ENCODE measurements at regions not wholly inside any gene's neighbourhood (a gene's known extent, or its start where the extent isn't known, plus 50 kb on each side); places are given as distances from the start of the nearest gene placed in this dataset.

DNA sequence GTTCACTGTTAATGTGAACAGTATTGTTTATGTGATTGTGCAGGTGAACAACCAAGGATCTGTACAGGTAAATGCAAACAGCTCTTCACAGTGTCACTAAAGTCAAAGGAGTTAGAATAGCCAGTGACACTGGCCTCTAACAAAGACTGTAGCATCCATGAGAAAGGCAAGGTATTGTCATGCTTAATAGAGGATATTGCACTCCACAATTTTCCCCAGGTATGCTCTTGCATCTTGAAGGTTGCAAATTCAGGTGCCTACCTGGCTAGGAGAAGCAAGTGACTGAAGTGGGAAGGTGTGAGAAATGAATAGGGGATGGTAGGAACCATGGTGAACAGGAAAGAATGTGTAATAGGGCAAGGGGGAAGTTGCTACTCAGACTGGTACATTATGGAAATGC lies 101.2 kb upstream of the EFNA5 start:
- H3K27ac Mint-ChIP-seq, result no peak overlapping the region
- H3K9me3 Mint-ChIP-seq, result no peaks in the 10 kb centered on the region
- H3K4me3 Mint-ChIP-seq, result no peak overlapping the region; the same call in 1 of the 2 replicates
- ATAC-seq, result peak; percentile 35
- CTCF ChIA-PET, result no interaction called here
- no peaks in the 10 kb centered on the region for H3K36me3 Mint-ChIP-seq
- H3K27me3 Mint-ChIP-seq (ENCODE audit: low read depth), result peaks cover 49% of the 10 kb centered on the region
- DNase-seq (ENCODE audit: low spot score), result no peak
- TF ChIP-seq, protein P1, sequence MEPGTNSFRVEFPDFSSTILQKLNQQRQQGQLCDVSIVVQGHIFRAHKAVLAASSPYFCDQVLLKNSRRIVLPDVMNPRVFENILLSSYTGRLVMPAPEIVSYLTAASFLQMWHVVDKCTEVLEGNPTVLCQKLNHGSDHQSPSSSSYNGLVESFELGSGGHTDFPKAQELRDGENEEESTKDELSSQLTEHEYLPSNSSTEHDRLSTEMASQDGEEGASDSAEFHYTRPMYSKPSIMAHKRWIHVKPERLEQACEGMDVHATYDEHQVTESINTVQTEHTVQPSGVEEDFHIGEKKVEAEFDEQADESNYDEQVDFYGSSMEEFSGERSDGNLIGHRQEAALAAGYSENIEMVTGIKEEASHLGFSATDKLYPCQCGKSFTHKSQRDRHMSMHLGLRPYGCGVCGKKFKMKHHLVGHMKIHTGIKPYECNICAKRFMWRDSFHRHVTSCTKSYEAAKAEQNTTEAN (CRISPR knock-in tag; IDR thresholded peaks at IDR 0.05), result no peak
- TF ChIP-seq, protein P2, sequence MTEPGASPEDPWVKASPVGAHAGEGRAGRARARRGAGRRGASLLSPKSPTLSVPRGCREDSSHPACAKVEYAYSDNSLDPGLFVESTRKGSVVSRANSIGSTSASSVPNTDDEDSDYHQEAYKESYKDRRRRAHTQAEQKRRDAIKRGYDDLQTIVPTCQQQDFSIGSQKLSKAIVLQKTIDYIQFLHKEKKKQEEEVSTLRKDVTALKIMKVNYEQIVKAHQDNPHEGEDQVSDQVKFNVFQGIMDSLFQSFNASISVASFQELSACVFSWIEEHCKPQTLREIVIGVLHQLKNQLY (CRISPR knock-in tag; IDR thresholded peaks at IDR 0.05), result no peak
- TF ChIP-seq, protein P3, sequence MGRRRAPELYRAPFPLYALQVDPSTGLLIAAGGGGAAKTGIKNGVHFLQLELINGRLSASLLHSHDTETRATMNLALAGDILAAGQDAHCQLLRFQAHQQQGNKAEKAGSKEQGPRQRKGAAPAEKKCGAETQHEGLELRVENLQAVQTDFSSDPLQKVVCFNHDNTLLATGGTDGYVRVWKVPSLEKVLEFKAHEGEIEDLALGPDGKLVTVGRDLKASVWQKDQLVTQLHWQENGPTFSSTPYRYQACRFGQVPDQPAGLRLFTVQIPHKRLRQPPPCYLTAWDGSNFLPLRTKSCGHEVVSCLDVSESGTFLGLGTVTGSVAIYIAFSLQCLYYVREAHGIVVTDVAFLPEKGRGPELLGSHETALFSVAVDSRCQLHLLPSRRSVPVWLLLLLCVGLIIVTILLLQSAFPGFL (CRISPR knock-in tag; IDR thresholded peaks at IDR 0.05; ENCODE audit: borderline replicate concordance), result no peak
- TF ChIP-seq FOXK1 (CRISPR knock-in tag; IDR thresholded peaks at IDR 0.05) (no peak), ZBTB21 (CRISPR knock-in tag; IDR thresholded peaks at IDR 0.05; ENCODE audit: borderline replicate concordance) (no peak), NFATC4 (CRISPR knock-in tag; IDR thresholded peaks at IDR 0.05) (no peak)
- TF ChIP-seq, protein P4, sequence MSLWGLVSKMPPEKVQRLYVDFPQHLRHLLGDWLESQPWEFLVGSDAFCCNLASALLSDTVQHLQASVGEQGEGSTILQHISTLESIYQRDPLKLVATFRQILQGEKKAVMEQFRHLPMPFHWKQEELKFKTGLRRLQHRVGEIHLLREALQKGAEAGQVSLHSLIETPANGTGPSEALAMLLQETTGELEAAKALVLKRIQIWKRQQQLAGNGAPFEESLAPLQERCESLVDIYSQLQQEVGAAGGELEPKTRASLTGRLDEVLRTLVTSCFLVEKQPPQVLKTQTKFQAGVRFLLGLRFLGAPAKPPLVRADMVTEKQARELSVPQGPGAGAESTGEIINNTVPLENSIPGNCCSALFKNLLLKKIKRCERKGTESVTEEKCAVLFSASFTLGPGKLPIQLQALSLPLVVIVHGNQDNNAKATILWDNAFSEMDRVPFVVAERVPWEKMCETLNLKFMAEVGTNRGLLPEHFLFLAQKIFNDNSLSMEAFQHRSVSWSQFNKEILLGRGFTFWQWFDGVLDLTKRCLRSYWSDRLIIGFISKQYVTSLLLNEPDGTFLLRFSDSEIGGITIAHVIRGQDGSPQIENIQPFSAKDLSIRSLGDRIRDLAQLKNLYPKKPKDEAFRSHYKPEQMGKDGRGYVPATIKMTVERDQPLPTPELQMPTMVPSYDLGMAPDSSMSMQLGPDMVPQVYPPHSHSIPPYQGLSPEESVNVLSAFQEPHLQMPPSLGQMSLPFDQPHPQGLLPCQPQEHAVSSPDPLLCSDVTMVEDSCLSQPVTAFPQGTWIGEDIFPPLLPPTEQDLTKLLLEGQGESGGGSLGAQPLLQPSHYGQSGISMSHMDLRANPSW (CRISPR knock-in tag; conservative IDR thresholded peaks at IDR 0.05; ENCODE audit: low read depth), result no peak
- TF ChIP-seq, protein P5, sequence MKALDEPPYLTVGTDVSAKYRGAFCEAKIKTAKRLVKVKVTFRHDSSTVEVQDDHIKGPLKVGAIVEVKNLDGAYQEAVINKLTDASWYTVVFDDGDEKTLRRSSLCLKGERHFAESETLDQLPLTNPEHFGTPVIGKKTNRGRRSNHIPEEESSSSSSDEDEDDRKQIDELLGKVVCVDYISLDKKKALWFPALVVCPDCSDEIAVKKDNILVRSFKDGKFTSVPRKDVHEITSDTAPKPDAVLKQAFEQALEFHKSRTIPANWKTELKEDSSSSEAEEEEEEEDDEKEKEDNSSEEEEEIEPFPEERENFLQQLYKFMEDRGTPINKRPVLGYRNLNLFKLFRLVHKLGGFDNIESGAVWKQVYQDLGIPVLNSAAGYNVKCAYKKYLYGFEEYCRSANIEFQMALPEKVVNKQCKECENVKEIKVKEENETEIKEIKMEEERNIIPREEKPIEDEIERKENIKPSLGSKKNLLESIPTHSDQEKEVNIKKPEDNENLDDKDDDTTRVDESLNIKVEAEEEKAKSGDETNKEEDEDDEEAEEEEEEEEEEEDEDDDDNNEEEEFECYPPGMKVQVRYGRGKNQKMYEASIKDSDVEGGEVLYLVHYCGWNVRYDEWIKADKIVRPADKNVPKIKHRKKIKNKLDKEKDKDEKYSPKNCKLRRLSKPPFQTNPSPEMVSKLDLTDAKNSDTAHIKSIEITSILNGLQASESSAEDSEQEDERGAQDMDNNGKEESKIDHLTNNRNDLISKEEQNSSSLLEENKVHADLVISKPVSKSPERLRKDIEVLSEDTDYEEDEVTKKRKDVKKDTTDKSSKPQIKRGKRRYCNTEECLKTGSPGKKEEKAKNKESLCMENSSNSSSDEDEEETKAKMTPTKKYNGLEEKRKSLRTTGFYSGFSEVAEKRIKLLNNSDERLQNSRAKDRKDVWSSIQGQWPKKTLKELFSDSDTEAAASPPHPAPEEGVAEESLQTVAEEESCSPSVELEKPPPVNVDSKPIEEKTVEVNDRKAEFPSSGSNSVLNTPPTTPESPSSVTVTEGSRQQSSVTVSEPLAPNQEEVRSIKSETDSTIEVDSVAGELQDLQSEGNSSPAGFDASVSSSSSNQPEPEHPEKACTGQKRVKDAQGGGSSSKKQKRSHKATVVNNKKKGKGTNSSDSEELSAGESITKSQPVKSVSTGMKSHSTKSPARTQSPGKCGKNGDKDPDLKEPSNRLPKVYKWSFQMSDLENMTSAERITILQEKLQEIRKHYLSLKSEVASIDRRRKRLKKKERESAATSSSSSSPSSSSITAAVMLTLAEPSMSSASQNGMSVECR (CRISPR knock-in tag; IDR thresholded peaks at IDR 0.05; ENCODE audit: borderline replicate concordance), result no peak
- TF ChIP-seq, protein P6, sequence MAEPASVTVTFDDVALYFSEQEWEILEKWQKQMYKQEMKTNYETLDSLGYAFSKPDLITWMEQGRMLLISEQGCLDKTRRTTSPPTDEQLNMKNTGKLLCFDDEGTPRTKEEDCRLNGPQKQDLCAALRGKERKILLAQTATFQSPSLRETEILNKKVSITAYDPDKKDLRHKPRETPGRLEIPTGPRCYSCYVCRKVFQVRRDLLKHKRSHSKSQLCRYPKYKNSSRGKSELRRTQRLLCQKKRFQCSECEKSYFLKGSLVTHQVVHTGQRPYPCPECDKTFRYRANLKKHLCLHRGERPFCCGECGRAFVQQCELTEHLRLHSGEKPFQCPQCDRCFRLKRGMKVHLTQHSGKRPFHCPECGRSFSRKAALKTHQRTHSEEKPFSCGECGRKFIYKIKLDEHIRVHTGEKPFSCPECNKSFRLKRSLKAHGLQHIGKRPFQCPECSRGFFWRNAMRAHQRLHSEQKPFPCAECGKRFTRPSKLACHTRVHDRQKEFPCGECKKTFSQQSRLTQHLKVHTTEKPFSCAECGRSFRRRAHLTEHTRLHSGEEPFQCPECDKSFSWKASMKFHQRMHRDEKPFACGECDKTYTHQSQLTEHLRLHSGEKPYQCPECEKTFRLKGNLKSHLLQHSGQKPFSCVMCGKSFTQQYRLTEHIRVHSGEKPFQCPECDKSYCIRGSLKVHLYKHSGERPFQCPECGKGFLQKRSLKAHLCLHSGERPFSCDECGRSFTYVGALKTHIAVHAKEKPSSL (CRISPR knock-in tag; conservative IDR thresholded peaks at IDR 0.05), result no peak
- TF ChIP-seq, protein P7, sequence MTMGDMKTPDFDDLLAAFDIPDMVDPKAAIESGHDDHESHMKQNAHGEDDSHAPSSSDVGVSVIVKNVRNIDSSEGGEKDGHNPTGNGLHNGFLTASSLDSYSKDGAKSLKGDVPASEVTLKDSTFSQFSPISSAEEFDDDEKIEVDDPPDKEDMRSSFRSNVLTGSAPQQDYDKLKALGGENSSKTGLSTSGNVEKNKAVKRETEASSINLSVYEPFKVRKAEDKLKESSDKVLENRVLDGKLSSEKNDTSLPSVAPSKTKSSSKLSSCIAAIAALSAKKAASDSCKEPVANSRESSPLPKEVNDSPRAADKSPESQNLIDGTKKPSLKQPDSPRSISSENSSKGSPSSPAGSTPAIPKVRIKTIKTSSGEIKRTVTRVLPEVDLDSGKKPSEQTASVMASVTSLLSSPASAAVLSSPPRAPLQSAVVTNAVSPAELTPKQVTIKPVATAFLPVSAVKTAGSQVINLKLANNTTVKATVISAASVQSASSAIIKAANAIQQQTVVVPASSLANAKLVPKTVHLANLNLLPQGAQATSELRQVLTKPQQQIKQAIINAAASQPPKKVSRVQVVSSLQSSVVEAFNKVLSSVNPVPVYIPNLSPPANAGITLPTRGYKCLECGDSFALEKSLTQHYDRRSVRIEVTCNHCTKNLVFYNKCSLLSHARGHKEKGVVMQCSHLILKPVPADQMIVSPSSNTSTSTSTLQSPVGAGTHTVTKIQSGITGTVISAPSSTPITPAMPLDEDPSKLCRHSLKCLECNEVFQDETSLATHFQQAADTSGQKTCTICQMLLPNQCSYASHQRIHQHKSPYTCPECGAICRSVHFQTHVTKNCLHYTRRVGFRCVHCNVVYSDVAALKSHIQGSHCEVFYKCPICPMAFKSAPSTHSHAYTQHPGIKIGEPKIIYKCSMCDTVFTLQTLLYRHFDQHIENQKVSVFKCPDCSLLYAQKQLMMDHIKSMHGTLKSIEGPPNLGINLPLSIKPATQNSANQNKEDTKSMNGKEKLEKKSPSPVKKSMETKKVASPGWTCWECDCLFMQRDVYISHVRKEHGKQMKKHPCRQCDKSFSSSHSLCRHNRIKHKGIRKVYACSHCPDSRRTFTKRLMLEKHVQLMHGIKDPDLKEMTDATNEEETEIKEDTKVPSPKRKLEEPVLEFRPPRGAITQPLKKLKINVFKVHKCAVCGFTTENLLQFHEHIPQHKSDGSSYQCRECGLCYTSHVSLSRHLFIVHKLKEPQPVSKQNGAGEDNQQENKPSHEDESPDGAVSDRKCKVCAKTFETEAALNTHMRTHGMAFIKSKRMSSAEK (CRISPR knock-in tag; IDR thresholded peaks at IDR 0.05; ENCODE audit: borderline replicate concordance), result no peak
- TF ChIP-seq, protein P8, sequence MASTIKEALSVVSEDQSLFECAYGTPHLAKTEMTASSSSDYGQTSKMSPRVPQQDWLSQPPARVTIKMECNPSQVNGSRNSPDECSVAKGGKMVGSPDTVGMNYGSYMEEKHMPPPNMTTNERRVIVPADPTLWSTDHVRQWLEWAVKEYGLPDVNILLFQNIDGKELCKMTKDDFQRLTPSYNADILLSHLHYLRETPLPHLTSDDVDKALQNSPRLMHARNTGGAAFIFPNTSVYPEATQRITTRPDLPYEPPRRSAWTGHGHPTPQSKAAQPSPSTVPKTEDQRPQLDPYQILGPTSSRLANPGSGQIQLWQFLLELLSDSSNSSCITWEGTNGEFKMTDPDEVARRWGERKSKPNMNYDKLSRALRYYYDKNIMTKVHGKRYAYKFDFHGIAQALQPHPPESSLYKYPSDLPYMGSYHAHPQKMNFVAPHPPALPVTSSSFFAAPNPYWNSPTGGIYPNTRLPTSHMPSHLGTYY (CRISPR knock-in tag; IDR thresholded peaks at IDR 0.05), result no peak
- TF ChIP-seq, protein P9, sequence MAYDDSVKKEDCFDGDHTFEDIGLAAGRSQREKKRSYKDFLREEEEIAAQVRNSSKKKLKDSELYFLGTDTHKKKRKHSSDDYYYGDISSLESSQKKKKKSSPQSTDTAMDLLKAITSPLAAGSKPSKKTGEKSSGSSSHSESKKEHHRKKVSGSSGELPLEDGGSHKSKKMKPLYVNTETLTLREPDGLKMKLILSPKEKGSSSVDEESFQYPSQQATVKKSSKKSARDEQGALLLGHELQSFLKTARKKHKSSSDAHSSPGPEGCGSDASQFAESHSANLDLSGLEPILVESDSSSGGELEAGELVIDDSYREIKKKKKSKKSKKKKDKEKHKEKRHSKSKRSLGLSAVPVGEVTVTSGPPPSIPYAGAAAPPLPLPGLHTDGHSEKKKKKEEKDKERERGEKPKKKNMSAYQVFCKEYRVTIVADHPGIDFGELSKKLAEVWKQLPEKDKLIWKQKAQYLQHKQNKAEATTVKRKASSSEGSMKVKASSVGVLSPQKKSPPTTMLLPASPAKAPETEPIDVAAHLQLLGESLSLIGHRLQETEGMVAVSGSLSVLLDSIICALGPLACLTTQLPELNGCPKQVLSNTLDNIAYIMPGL (CRISPR knock-in tag; IDR thresholded peaks at IDR 0.05), result no peak
- POLR2A ChIA-PET, result no interaction called here
- peaks cover 49% of the 10 kb centered on the region for H3K4me1 Mint-ChIP-seq

All from WTC11 (cell line).